SK-N-MC (cell line): ENCODE measurements at regions not wholly inside any gene's neighbourhood (a gene's known extent, or its start where the extent isn't known, plus 50 kb on each side); places are given as distances from the start of the nearest gene placed in this dataset.

ENCODE experiments used
- DNase-seq: peaks from one replicate; pipeline ENCODE4 v3.0.0-alpha.2; 2011; ENCODE audit warnings: low read depth, low spot score
- H3K27ac ChIP-seq: fragments of 200-600 bp; sonication (generic); 2 replicates; pipeline ENCODE4 v1.5.1; 2016; ENCODE audit warnings: mixed run types
- H3K36me3 ChIP-seq: fragments of 200-600 bp; sonication (generic); 2 replicates; pipeline ENCODE4 v1.6.1; 2017; ENCODE audit warnings: antibody characterized with exemption, low read length, mixed read lengths; ENCODE audit not compliant: insufficient read depth
- H3K4me3 ChIP-seq: fragments of 200-600 bp; sonication (generic); 2 replicates; pipeline ENCODE4 v1.5.1; 2016
- H3K9ac ChIP-seq: fragments of 200-600 bp; sonication (generic); 2 replicates; pipeline ENCODE4 v1.8.0; 2017; ENCODE audit warnings: mixed run types, mixed read lengths; ENCODE audit not compliant: insufficient read length
- H3K9me3 ChIP-seq: fragments of 200-600 bp; sonication (generic); 2 replicates; pipeline ENCODE4 v1.6.1; 2017; ENCODE audit warnings: low read depth, mild to moderate bottlenecking, antibody characterized with exemption, low read length, moderate library complexity, mixed read lengths
- EZH2 ChIP-seq: fragments of 200-600 bp; sonication (generic); IDR thresholded peaks from one replicate; pipeline ENCODE4 v1.6.1; 2017; ENCODE audit warnings: antibody characterized with exemption
- FOXP2 ChIP-seq: optimal IDR thresholded peaks from 2 replicates; pipeline ENCODE3; 2011; ENCODE audit warnings: mild to moderate bottlenecking, moderate library complexity; ENCODE audit not compliant: insufficient read depth; ENCODE audit errors: extremely low read length, control extremely low read depth
- POLR2AphosphoS5 ChIP-seq: IDR thresholded peaks from 2 replicates; pipeline ENCODE4 v1.6.1; 2012; ENCODE audit warnings: mild to moderate bottlenecking, low read depth, low read length, borderline replicate concordance

GRCh38 chr22:27538666-27539065 lies 262.9 kb downstream of the MN1 start:
- no peaks in the 10 kb centered on the region for H3K9me3 ChIP-seq
- no peak overlapping the region for H3K27ac ChIP-seq
- DNase-seq, result no peak
- no peaks in the 10 kb centered on the region for H3K36me3 ChIP-seq
- TF ChIP-seq EZH2, result no peak
- TF ChIP-seq FOXP2, result no peak
- no peak for TF ChIP-seq POLR2AphosphoS5
- no peak overlapping the region for H3K4me3 ChIP-seq
- H3K9ac ChIP-seq, result no peak overlapping the region

GRCh38 chr22:27540247-27540646 lies 261.3 kb downstream of the MN1 start:
- TF ChIP-seq FOXP2 (no peak), POLR2AphosphoS5 (no peak), EZH2 (no peak)
- Histone ChIP-seq H3K4me3 (no peak overlapping the region), H3K36me3 (no peaks in the 10 kb centered on the region), H3K27ac (no peak overlapping the region), H3K9ac (no peak overlapping the region), H3K9me3 (no peaks in the 10 kb centered on the region)
- DNase-seq, result no peak

- H3K9me3 ChIP-seq, result no peaks in the 10 kb centered on the region
- no peak overlapping the region for H3K9ac ChIP-seq
- DNase-seq, result no peak
- no peak overlapping the region for H3K27ac ChIP-seq
- H3K36me3 ChIP-seq, result no peaks in the 10 kb centered on the region
- no peak overlapping the region for H3K4me3 ChIP-seq
- TF ChIP-seq POLR2AphosphoS5 (no peak), EZH2 (no peak), FOXP2 (no peak)
Measured at GRCh38 chr22:27540656-27541396, 260.7 kb downstream of the MN1 start.

- Histone ChIP-seq H3K36me3 (no peaks in the 10 kb centered on the region), H3K9me3 (no peaks in the 10 kb centered on the region), H3K4me3 (no peak overlapping the region), H3K9ac (no peak overlapping the region), H3K27ac (no peak overlapping the region)
- no peak for DNase-seq
- TF ChIP-seq FOXP2, result no peak
- no peak for TF ChIP-seq EZH2
- no peak for TF ChIP-seq POLR2AphosphoS5
Measured at GRCh38 chr22:27541836-27542235, 259.7 kb downstream of the MN1 start.

- no peak for DNase-seq
- Histone ChIP-seq H3K4me3 (no peak overlapping the region), H3K27ac (no peak overlapping the region), H3K9ac (no peak overlapping the region), H3K36me3 (no peaks in the 10 kb centered on the region), H3K9me3 (no peaks in the 10 kb centered on the region)
- TF ChIP-seq FOXP2 (no peak), EZH2 (no peak), POLR2AphosphoS5 (no peak)
Measured at GRCh38 chr22:27542602-27543001, 259.0 kb downstream of the MN1 start.

- Histone ChIP-seq H3K36me3 (no peaks in the 10 kb centered on the region), H3K4me3 (no peak overlapping the region), H3K9ac (no peak overlapping the region), H3K27ac (no peak overlapping the region), H3K9me3 (no peaks in the 10 kb centered on the region)
- DNase-seq, result no peak
- TF ChIP-seq POLR2AphosphoS5 (no peak), EZH2 (no peak), FOXP2 (no peak)
Measured at GRCh38 chr22:27543460-27543859, 258.1 kb downstream of the MN1 start.

- no peak overlapping the region for H3K27ac ChIP-seq
- H3K4me3 ChIP-seq, result no peak overlapping the region
- TF ChIP-seq EZH2, result no peak
- no peak for TF ChIP-seq POLR2AphosphoS5
- no peak for TF ChIP-seq FOXP2
- no peaks in the 10 kb centered on the region for H3K36me3 ChIP-seq
- H3K9me3 ChIP-seq, result no peaks in the 10 kb centered on the region
- H3K9ac ChIP-seq, result no peak overlapping the region
- DNase-seq, result no peak
Measured at GRCh38 chr22:27545085-27545484, 256.5 kb downstream of the MN1 start.

GRCh38 chr22:27546157-27546935 lies 255.2 kb downstream of the MN1 start:
- TF ChIP-seq EZH2, result no peak
- TF ChIP-seq FOXP2, result no peak
- TF ChIP-seq POLR2AphosphoS5, result no peak
- H3K36me3 ChIP-seq, result no peaks in the 10 kb centered on the region
- no peak overlapping the region for H3K9ac ChIP-seq
- no peak overlapping the region for H3K27ac ChIP-seq
- no peak overlapping the region for H3K4me3 ChIP-seq
- DNase-seq, result no peak
- no peaks in the 10 kb centered on the region for H3K9me3 ChIP-seq

- DNase-seq, result no peak
- Histone ChIP-seq H3K4me3 (no peak overlapping the region), H3K36me3 (no peaks in the 10 kb centered on the region), H3K27ac (no peak overlapping the region), H3K9me3 (no peaks in the 10 kb centered on the region), H3K9ac (no peak overlapping the region)
- no peak for TF ChIP-seq FOXP2
- TF ChIP-seq EZH2, result no peak
- TF ChIP-seq POLR2AphosphoS5, result no peak
Measured at GRCh38 chr22:27551402-27551801, 250.2 kb downstream of the MN1 start.
